ENCODE measurements at regions not wholly inside any gene's neighbourhood (a gene's known extent, or its start where the extent isn't known, plus 50 kb on each side); places are given as distances from the start of the nearest gene placed in this dataset.
"Not testable (repeated sequence)": the region's sequence is repeated elsewhere in the genome, so short reads cannot be mapped to it uniquely, and the experiment has no call there.

DNA sequence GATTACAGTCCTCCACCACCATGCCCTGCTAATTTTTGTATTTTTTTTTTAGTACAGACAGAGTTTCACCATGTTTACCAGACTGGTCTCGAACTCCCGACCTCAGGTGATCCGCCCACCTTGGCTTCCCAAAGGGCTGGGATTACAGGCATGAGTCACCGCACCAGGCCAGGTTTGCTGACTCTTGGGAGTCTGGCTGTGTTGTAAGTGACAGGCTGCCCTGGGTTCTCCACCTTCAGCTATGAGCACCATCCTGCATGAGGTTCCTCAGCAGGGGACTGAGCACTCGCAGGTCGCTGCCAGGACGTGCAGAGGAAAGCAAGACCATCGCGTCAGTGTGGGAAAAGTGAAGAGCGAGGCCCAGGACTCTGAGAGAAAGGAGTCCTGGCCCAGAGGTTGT, 112.6 kb upstream of the NDUFV2 start:
- H3K9me3 ChIP-seq = no peaks in the 10 kb centered on the region
- H3K4me1 ChIP-seq = peaks cover 12% of the 10 kb centered on the region
- WGBS = 80% methylated on average over 10 of the region's 10 CpGs
- no peak for TF ChIP-seq POLR2A (IDR thresholded peaks at IDR 0.05)
- no peak for TF ChIP-seq EP300 (IDR thresholded peaks at IDR 0.05)
- H3K36me3 ChIP-seq = no peaks in the 10 kb centered on the region
- no peaks in the 10 kb centered on the region for H3K27me3 ChIP-seq
- H3K27ac ChIP-seq = peak overlapping the region; percentile 30
- DNase-seq (ENCODE audit: low spot score in 2 of 2) = no peak
- H3K4me3 ChIP-seq = no peak overlapping the region

DNA sequence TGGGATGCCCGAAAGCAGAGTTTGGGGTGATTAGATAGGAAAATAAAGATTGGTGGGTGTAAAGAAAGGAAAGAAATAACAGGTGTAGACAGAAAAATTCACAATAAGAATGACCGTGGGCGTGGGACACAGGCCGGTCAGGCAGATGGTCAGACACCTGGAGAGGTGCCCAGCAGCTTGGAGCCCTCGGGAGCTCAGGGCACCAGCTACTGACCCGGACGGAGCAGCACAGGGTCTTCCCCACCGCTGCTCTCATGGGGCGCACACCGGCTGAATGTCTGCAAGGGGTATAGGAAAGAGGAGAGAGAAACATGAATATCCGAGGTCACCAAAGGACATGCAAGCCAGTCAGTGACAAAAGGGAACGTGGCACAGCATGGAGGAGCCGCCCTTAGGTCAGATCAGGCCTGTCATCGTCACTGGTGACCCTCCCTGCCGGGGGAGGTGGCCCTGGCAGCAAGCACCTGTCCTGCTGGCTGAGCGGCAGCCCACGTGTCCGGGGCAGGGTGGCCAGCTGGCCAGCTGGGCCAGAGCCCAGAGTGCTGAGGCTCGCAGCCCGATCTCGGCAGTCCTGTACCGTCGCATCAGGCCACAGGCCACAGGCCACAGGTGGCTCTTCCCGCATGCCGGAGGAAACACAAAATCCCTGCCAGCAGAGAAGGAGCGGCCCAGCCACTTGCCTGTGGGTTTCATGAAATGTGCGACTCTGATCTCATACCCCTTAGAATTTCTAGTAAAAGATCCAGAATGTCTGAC, 112.0 kb upstream of the NDUFV2 start:
- Histone ChIP-seq H3K9me3 (no peaks in the 10 kb centered on the region), H3K4me1 (peaks cover 12% of the 10 kb centered on the region), H3K4me3 (no peak overlapping the region), H3K36me3 (no peaks in the 10 kb centered on the region), H3K27ac (peak overlapping the region; percentile 30), H3K27me3 (no peaks in the 10 kb centered on the region)
- peak in 1 of 2 donors; percentile 74 for DNase-seq (ENCODE audit: low spot score in 2 of 2)
- WGBS = 81% methylated on average over 20 of the region's 27 CpGs
- peak in 1 of 3 donors; percentile 35 for TF ChIP-seq POLR2AphosphoS5 (IDR thresholded peaks at IDR 0.05)
- TF ChIP-seq POLR2A (IDR thresholded peaks at IDR 0.05) = no peak

DNA sequence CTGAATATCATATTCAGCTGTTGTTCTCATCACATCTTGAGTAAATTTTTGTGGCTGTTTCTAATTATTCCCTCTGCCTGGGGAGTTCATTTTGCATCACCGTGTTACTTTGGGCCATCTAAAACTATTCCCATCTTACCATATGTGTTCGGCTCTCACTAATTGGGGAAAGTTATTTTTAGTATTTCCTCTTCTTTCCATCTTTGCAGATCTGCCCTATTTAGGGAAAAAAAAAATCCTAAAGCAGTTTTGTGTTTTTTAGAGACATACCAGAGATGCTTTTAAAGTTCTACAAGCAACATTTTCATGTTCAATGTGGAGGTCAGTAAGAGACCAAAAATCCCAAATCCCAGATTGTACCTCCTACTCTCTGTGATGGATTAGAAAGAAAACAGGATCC, 111.3 kb upstream of the NDUFV2 start:
- no peaks in the 10 kb centered on the region for H3K36me3 ChIP-seq
- H3K4me1 ChIP-seq = peaks cover 12% of the 10 kb centered on the region
- H3K4me3 ChIP-seq = no peak overlapping the region
- 56% methylated on average over 2 of the region's 2 CpGs for WGBS
- no peak for TF ChIP-seq POLR2AphosphoS5 (IDR thresholded peaks at IDR 0.05)
- no peak for TF ChIP-seq EP300 (IDR thresholded peaks at IDR 0.05)
- no peak for TF ChIP-seq POLR2A (IDR thresholded peaks at IDR 0.05)
- TF ChIP-seq, protein P1, sequence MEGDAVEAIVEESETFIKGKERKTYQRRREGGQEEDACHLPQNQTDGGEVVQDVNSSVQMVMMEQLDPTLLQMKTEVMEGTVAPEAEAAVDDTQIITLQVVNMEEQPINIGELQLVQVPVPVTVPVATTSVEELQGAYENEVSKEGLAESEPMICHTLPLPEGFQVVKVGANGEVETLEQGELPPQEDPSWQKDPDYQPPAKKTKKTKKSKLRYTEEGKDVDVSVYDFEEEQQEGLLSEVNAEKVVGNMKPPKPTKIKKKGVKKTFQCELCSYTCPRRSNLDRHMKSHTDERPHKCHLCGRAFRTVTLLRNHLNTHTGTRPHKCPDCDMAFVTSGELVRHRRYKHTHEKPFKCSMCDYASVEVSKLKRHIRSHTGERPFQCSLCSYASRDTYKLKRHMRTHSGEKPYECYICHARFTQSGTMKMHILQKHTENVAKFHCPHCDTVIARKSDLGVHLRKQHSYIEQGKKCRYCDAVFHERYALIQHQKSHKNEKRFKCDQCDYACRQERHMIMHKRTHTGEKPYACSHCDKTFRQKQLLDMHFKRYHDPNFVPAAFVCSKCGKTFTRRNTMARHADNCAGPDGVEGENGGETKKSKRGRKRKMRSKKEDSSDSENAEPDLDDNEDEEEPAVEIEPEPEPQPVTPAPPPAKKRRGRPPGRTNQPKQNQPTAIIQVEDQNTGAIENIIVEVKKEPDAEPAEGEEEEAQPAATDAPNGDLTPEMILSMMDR (IDR thresholded peaks at IDR 0.05) = no peak
- H3K9me3 ChIP-seq = no peaks in the 10 kb centered on the region
- no peaks in the 10 kb centered on the region for H3K27me3 ChIP-seq
- no peak for DNase-seq (ENCODE audit: low spot score in 2 of 2)
- peak overlapping the region; percentile 30 for H3K27ac ChIP-seq

DNA sequence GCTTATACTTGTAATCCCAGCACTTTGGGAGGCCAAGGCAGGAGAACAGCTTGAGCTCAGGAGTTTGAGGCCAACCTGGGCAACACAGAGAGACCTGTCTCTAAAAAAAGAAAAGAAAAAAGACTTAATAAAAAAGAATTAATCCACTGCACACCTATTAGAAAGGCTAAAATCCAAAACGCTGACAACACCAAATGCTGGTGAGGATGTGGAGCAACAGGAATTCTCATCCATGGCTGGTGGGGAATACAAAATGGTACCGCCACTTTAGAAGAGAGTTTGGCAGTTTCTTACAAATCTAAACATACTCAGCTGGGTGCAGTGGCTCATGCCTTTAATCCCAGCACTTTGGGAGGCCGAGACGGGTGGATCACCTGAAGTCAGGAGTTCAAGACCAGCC, 110.0 kb upstream of the NDUFV2 start:
- WGBS = 87% methylated on average over 4 of the region's 4 CpGs

DNA sequence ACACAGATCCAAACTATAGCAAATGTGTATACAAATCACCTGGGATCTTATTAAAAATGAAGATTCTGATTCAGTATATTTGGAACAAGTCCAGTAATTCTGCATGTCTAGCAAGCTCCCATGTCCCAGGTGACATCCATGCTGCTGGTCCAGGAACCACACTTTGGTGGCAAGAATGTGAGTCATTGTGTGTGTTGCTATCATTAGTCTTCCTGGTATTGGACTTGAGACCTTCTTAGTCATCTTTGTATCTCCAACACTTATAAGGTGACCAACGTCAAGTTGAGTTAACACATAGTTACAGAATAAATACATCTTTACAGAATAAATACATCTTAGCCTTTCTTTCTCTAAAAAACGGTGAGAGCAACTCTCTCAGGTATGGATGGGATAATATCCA, 107.9 kb upstream of the NDUFV2 start:
- DNase-seq (ENCODE audit: low spot score in 2 of 2) = no peak
- TF ChIP-seq POLR2A (IDR thresholded peaks at IDR 0.05) (no peak), POLR2AphosphoS5 (IDR thresholded peaks at IDR 0.05) (no peak), EP300 (IDR thresholded peaks at IDR 0.05) (no peak)
- TF ChIP-seq, protein P1 (IDR thresholded peaks at IDR 0.05) = no peak
- no peaks in the 10 kb centered on the region for H3K9me3 ChIP-seq
- H3K36me3 ChIP-seq = no peaks in the 10 kb centered on the region
- 46% methylated on average over 2 of the region's 2 CpGs for WGBS
- peaks cover 16% of the 10 kb centered on the region for H3K4me1 ChIP-seq
- H3K27me3 ChIP-seq = no peaks in the 10 kb centered on the region
- no peak overlapping the region for H3K27ac ChIP-seq
- no peak overlapping the region for H3K4me3 ChIP-seq

More for the DNA sequence above, 110.0 kb upstream of the NDUFV2 start:
- not testable (repeated sequence) for H3K36me3 ChIP-seq; H3K27me3 ChIP-seq; H3K9me3 ChIP-seq; DNase-seq (ENCODE audit: low spot score in 2 of 2); H3K27ac ChIP-seq; H3K4me3 ChIP-seq
- peaks cover 11% of the 10 kb centered on the region for H3K4me1 ChIP-seq

DNA sequence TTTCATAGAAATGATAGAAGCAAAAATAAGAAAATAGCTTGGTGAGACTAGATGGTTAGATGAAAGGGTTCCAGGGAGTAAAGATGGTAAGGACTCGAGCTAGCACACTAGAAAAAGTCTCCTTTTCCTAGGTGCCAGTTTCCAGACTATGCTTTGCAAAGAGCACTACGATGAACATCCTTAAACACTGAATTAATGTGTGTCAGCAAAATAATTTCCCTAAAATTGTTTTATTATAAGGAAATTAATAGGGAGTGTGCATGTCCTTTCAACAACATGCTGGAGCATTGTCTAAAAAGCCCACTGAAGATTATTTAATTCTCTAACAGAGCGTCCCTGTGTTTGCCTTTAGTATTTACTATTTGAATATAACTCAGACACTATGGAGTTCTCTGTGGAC, 107.4 kb upstream of the NDUFV2 start:
- H3K9me3 ChIP-seq = no peaks in the 10 kb centered on the region
- no peak for TF ChIP-seq POLR2AphosphoS5 (IDR thresholded peaks at IDR 0.05)
- TF ChIP-seq, protein P1 (IDR thresholded peaks at IDR 0.05) = no peak
- TF ChIP-seq POLR2A (IDR thresholded peaks at IDR 0.05) = no peak
- no peak for TF ChIP-seq EP300 (IDR thresholded peaks at IDR 0.05)
- no peak overlapping the region for H3K4me3 ChIP-seq
- H3K27me3 ChIP-seq = no peaks in the 10 kb centered on the region
- H3K36me3 ChIP-seq = no peaks in the 10 kb centered on the region
- DNase-seq (ENCODE audit: low spot score in 2 of 2) = no peak
- 59% methylated on average over 3 of the region's 3 CpGs for WGBS
- no peak overlapping the region for H3K27ac ChIP-seq
- peaks cover 16% of the 10 kb centered on the region for H3K4me1 ChIP-seq

All from suprapubic skin (tissue), 4 donors.